ENCODE measurements at regions not wholly inside any gene's neighbourhood (a gene's known extent, or its start where the extent isn't known, plus 50 kb on each side); places are given as distances from the start of the nearest gene placed in this dataset.
"Not testable (repeated sequence)": the region's sequence is repeated elsewhere in the genome, so short reads cannot be mapped to it uniquely, and the experiment has no call there.

DNA sequence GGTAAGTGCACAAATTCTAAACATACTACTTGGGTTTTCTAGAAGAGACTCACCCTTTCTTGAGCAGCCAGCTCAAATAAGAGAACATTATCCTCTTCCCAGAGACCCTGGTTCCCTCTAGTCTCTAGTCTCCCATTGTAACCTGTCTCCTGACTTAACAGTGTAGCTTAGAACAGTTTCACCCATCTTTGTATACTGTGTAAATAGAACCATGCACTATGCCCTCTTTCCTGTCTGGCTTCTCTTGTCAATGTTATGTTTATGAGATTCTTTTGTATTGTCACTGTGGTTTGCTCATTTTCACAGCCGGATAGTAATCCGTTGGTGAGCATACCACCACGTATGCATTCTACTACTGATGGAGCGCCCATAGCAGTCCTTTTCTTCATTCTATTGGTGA lies 227.4 kb upstream of the PLPP4 start:
- Mint-ChIP-seq H3K4me1 (ENCODE audit: low read depth, unreplicated experiment) (no peaks in the 10 kb centered on the region), H3K9me3 (ENCODE audit: unreplicated experiment) (no peaks in the 10 kb centered on the region), H3K4me3 (ENCODE audit: unreplicated experiment) (no peak overlapping the region), H3K36me3 (ENCODE audit: insufficient read depth, unreplicated experiment) (no peaks in the 10 kb centered on the region), H3K27me3 (ENCODE audit: insufficient read depth, unreplicated experiment) (peaks cover 15% of the 10 kb centered on the region), H3K27ac (ENCODE audit: unreplicated experiment) (no peak overlapping the region)
- H3K36me3 ChIP-seq (ENCODE audit: control insufficient read depth, insufficient read depth, low read length): no peaks in the 10 kb centered on the region
- no peak for DNase-seq
- no peaks in the 10 kb centered on the region for H3K4me1 ChIP-seq
- intact Hi-C loops (cut with micrococcal nuclease; ENCODE audit: unreplicated experiment): no loop called here
- no TSS peak for BruUV-seq (replicated peaks)
- no peaks in the 10 kb centered on the region for H3K9me3 ChIP-seq
- TF ChIP-seq, protein P1, sequence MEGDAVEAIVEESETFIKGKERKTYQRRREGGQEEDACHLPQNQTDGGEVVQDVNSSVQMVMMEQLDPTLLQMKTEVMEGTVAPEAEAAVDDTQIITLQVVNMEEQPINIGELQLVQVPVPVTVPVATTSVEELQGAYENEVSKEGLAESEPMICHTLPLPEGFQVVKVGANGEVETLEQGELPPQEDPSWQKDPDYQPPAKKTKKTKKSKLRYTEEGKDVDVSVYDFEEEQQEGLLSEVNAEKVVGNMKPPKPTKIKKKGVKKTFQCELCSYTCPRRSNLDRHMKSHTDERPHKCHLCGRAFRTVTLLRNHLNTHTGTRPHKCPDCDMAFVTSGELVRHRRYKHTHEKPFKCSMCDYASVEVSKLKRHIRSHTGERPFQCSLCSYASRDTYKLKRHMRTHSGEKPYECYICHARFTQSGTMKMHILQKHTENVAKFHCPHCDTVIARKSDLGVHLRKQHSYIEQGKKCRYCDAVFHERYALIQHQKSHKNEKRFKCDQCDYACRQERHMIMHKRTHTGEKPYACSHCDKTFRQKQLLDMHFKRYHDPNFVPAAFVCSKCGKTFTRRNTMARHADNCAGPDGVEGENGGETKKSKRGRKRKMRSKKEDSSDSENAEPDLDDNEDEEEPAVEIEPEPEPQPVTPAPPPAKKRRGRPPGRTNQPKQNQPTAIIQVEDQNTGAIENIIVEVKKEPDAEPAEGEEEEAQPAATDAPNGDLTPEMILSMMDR (IDR thresholded peaks at IDR 0.05; ENCODE audit: insufficient read depth in 1 of 2, low read depth in 1 of 2, low read length in 1 of 2, severe bottlenecking in 1 of 2, unreplicated experiment in 1 of 2): no peak
- ChIA-PET POLR2A (no interaction called here), CTCF (interaction anchor here (0.5 kb wide), 1 partner anchor 107 kb away, joined by 3 read pairs; no protein-coding TSS in a partner anchor)
- no peak overlapping the region for H3K4me3 ChIP-seq (ENCODE audit: low read depth, low read length)
- H3K27me3 ChIP-seq (replicated peaks; ENCODE audit: control insufficient read depth, insufficient read depth, low read length): no peaks in the 10 kb centered on the region

DNA sequence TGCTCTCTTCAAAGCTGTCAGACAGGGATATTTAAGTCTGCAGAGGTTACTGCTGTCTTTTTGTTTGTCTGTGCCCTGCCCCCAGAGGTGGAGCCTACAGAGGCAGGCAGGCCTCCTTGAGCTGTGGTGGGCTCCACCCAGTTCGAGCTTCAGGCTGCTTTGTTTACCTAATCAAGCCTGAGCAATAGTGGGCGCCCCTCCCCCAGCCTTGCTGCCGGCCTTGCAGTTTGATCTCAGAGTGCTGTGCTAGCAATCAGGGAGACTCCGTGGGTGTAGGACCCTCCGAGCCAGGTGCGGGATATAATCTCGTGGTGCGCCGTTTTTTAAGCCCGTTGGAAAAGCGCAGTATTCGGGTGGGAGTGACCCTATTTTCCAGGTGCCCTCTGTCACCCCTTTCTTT lies 217.3 kb upstream of the PLPP4 start:
- H3K27me3 Mint-ChIP-seq (ENCODE audit: insufficient read depth, unreplicated experiment); H3K4me3 Mint-ChIP-seq (ENCODE audit: unreplicated experiment); H3K36me3 Mint-ChIP-seq (ENCODE audit: insufficient read depth, unreplicated experiment); H3K27me3 ChIP-seq (replicated peaks; ENCODE audit: control insufficient read depth, insufficient read depth, low read length); H3K27ac Mint-ChIP-seq (ENCODE audit: unreplicated experiment); H3K4me1 ChIP-seq; H3K36me3 ChIP-seq (ENCODE audit: control insufficient read depth, insufficient read depth, low read length); BruUV-seq (replicated peaks); H3K9me3 Mint-ChIP-seq (ENCODE audit: unreplicated experiment); CTCF ChIA-PET; intact Hi-C loops (cut with micrococcal nuclease; ENCODE audit: unreplicated experiment); POLR2A ChIA-PET; H3K9me3 ChIP-seq; H3K4me1 Mint-ChIP-seq (ENCODE audit: low read depth, unreplicated experiment): not testable (repeated sequence)
- peak; percentile 9 to 43 for DNase-seq
- H3K4me3 ChIP-seq (ENCODE audit: low read depth, low read length): peak overlapping the region; percentile 33

GRCh38 chr10:120251821-120252442 lies 205.1 kb upstream of the PLPP4 start:
- Mint-ChIP-seq H3K27me3 (ENCODE audit: insufficient read depth, unreplicated experiment) (peaks cover 18% of the 10 kb centered on the region), H3K36me3 (ENCODE audit: insufficient read depth, unreplicated experiment) (no peaks in the 10 kb centered on the region), H3K4me1 (ENCODE audit: low read depth, unreplicated experiment) (peaks cover 7% of the 10 kb centered on the region), H3K4me3 (ENCODE audit: unreplicated experiment) (no peak overlapping the region), H3K27ac (ENCODE audit: unreplicated experiment) (no peak overlapping the region), H3K9me3 (ENCODE audit: unreplicated experiment) (peaks cover 10% of the 10 kb centered on the region)
- Histone ChIP-seq H3K4me3 (ENCODE audit: low read depth, low read length) (no peak overlapping the region), H3K4me1 (no peaks in the 10 kb centered on the region; the same call in 1 of the 2 replicates), H3K36me3 (ENCODE audit: control insufficient read depth, insufficient read depth, low read length) (no peaks in the 10 kb centered on the region), H3K9me3 (0 out of 2 replicates have a peak, but pooled peaks cover 6% of the 10 kb centered on the region), H3K27me3 (replicated peaks; ENCODE audit: control insufficient read depth, insufficient read depth, low read length) (no peaks in the 10 kb centered on the region)
- TF ChIP-seq, protein P1 (IDR thresholded peaks at IDR 0.05; ENCODE audit: insufficient read depth in 1 of 2, low read depth in 1 of 2, low read length in 1 of 2, severe bottlenecking in 1 of 2, unreplicated experiment in 1 of 2): no peak
- BruUV-seq (replicated peaks): no TSS peak
- DNase-seq: no peak
- intact Hi-C loops (cut with micrococcal nuclease; ENCODE audit: unreplicated experiment): no loop called here
- ChIA-PET POLR2A (no interaction called here), CTCF (no interaction called here)

Data from Caco-2 (cell line).